Heart right ventricle (tissue), 16 donors: ENCODE measurements at regions not wholly inside any gene's neighbourhood (a gene's known extent, or its start where the extent isn't known, plus 50 kb on each side); places are given as distances from the start of the nearest gene placed in this dataset.

Experiments
- ATAC-seq, 8 donors: fragments of 200-7000 bp; cut with Tn5 transposase; one replicate each; pipeline ENCODE4 v1.9.1; 2020; ENCODE audit warnings: mild to moderate bottlenecking in 8 of 8, moderate library complexity in 8 of 8, moderate number of reproducible peaks in 1 of 8
- DNase-seq, 2 donors: peaks; one replicate each; pipeline ENCODE4 v3.0.0-alpha.2; 2020
- H3K27ac ChIP-seq, 10 donors: fragments of 200-600 bp; sonication (generic) in 2 of 10; one replicate each; pipeline versions ENCODE4 v1.5.0 to v1.8.0; 2020 to 2022; ENCODE audit warnings: mild to moderate bottlenecking in 3 of 10
- H3K27me3 ChIP-seq, 7 donors: fragments of 200-600 bp; one replicate each; pipeline ENCODE4 v1.8.0; 2021 to 2022; ENCODE audit warnings: mild to moderate bottlenecking in 2 of 7
- H3K36me3 ChIP-seq, 9 donors: fragments of 200-600 bp; sonication (generic) in 1 of 9; one replicate each; pipeline versions ENCODE4 v1.5.0 to v1.8.0; 2020 to 2022; ENCODE audit warnings: mild to moderate bottlenecking in 2 of 9
- H3K4me1 ChIP-seq, 9 donors: fragments of 200-600 bp; sonication (generic) in 1 of 9; one replicate each; pipeline versions ENCODE4 v1.5.0 to v1.8.0; 2020 to 2022; ENCODE audit warnings: mild to moderate bottlenecking in 4 of 9
- H3K4me3 ChIP-seq, 10 donors: fragments of 200-600 bp; sonication (generic) in 2 of 10; one replicate each; pipeline versions ENCODE4 v1.5.0 to v1.8.0; 2020 to 2022; ENCODE audit warnings: mild to moderate bottlenecking in 7 of 10, moderate library complexity in 2 of 10
- H3K9me3 ChIP-seq, 11 donors: fragments of 200-600 bp in 10 of 11; sonication (generic) in 2 of 11; one replicate each; pipeline versions ENCODE4 v1.5.0 to v1.8.0; 2013 to 2022; ENCODE audit warnings: mild to moderate bottlenecking in 2 of 11, control low read depth in 1 of 11, moderate library complexity in 1 of 11
- CTCF ChIP-seq, 9 donors: fragments of 200-600 bp; sonication (generic) in 2 of 9; IDR thresholded peaks; one replicate each; pipeline versions ENCODE4 v1.5.0 to v1.8.0; 2021 to 2022; ENCODE audit warnings: antibody characterized with exemption in 9 of 9, mild to moderate bottlenecking in 5 of 9, moderate library complexity in 1 of 9
- WGBS, 2 donors: extraction: QIAGEN DNeasy Blood & Tissue Kit; methylation state at CpG; one replicate each; pipeline ENCODE4 v1.1.7; 2013; ENCODE audit warnings: inconsistent platforms in 1 of 2; 5-methylcytosine and 5-hydroxymethylcytosine counted together
- intact Hi-C, 10 donors: fragments of 100-400 bp; cut with DNase I; formaldehyde crosslinking; loops; one replicate each; pipeline versions ENCODE4 v1.11.1 to v1.14.2; 2022
- donor health status: Arrhythmogenic right ventricular cardiomyopathy.
- donor health status: ischemic (EF 13 %, LVEDD 7.1; RV severe dilation, severe dysfunction).
- donor health status: healthy with polysubstance abuse.
- donor health status: DM: no; HTN: yes; CAD: no.
- donor health status: DM: no; HTN: no; CAD: no.
- donor health status: ischemic (EF 25% LVEDD 6.9; RV normal size, moderate dysfunction).
- donor health status: ischemic (EF 25% LVEDD 5.7; RV mildly dilated, moderate dysfunction).
- donor health status: healthy.
- donor health status: DM: yes; HTN: yes; CAD: no.
- donor health status: Ischemic cardiomyopathy.
- donor health status: ischemic (EF 35%, LVEDD 5.7; RV mildly dilated, moderate dysfunction).
- donor health status: nonischemic (EF 11% LVEDD 7.7; RV severe dilation, severe dysfunction).
- donor health status: DM: yes; HTN: yes; CAD: no.
- donor health status: PGD.
- donor health status: ischemic (EF 29% LVEDD 5.4; RV normal size, mild dysfunction).
- donor health status: nonischemic (EF 23%, LVEDD 6.1; RV moderate dilation, normal function).

GRCh38 chr9:13939701-13940490, 374.0 kb downstream of the NFIB start:
- Histone ChIP-seq H3K36me3 (no peaks in the 10 kb centered on the region), H3K4me1 (peaks cover 0 to 27% (median 19%) of the 10 kb centered on the region in 9 donors), H3K27me3 (no peaks in the 10 kb centered on the region), H3K9me3 (no peaks in the 10 kb centered on the region), H3K27ac (peak overlapping the region in 7 of 10 donors; percentile 1 to 67 (median 48)), H3K4me3 (no peak overlapping the region)
- ATAC-seq (peak in 1 of 8 donors; percentile 11), DNase-seq (no peak)
- 84 to 89% methylated on average over 8 of the region's 8 CpGs for WGBS, 2 donors
- intact Hi-C loops = no loop called here
- TF ChIP-seq CTCF (IDR thresholded peaks at IDR 0.05) = no peak

GRCh38 chr9:13939134-13939533, 374.8 kb downstream of the NFIB start:
- DNase-seq (peak in 1 of 2 donors; percentile 29), ATAC-seq (peak; percentile 53 to 79 (median 70))
- Histone ChIP-seq H3K27me3 (no peaks in the 10 kb centered on the region), H3K9me3 (no peaks in the 10 kb centered on the region), H3K36me3 (no peaks in the 10 kb centered on the region), H3K4me3 (no peak overlapping the region), H3K4me1 (peaks cover 0 to 27% (median 19%) of the 10 kb centered on the region in 9 donors), H3K27ac (peak overlapping the region in 7 of 10 donors; percentile 1 to 67 (median 48))
- no peak for TF ChIP-seq CTCF (IDR thresholded peaks at IDR 0.05)
- intact Hi-C loops = no loop called here
- WGBS, 2 donors = 18 to 19% methylated on average over 1 of the region's 1 CpG

- no peak overlapping the region for H3K4me3 ChIP-seq
- DNase-seq (no peak), ATAC-seq (no peak)
- WGBS, 2 donors = 94 to 100% methylated on average over 3 of the region's 3 CpGs
- H3K27ac ChIP-seq = no peak overlapping the region
- H3K27me3 ChIP-seq = no peaks in the 10 kb centered on the region
- H3K9me3 ChIP-seq = no peaks in the 10 kb centered on the region
- H3K4me1 ChIP-seq = peaks cover 2 to 30% (median 22%) of the 10 kb centered on the region in 9 donors
- H3K36me3 ChIP-seq = no peaks in the 10 kb centered on the region
- TF ChIP-seq CTCF (IDR thresholded peaks at IDR 0.05) = no peak
- intact Hi-C loops = no loop called here
These were observed 379.5 kb downstream of the NFIB start for GRCh38 chr9:13934416-13934815.

GRCh38 chr9:13933268-13933656, 380.7 kb downstream of the NFIB start:
- H3K27ac ChIP-seq = peak overlapping the region in 5 of 10 donors; percentile 18 to 58 (median 23)
- intact Hi-C loops = no loop called here
- no peaks in the 10 kb centered on the region for H3K27me3 ChIP-seq
- H3K9me3 ChIP-seq = no peaks in the 10 kb centered on the region
- ATAC-seq (peak in 4 of 8 donors; percentile 16 to 56 (median 42)), DNase-seq (no peak)
- TF ChIP-seq CTCF (IDR thresholded peaks at IDR 0.05) = no peak
- peaks cover 2 to 23% (median 15%) of the 10 kb centered on the region in 9 donors for H3K4me1 ChIP-seq
- WGBS, 2 donors = 39 to 75% methylated on average over 1 of the region's 1 CpG
- no peak overlapping the region for H3K4me3 ChIP-seq
- no peaks in the 10 kb centered on the region for H3K36me3 ChIP-seq
